ENCODE measurements at regions not wholly inside any gene's neighbourhood (a gene's known extent, or its start where the extent isn't known, plus 50 kb on each side); places are given as distances from the start of the nearest gene placed in this dataset.
"Not testable (repeated sequence)": the region's sequence is repeated elsewhere in the genome, so short reads cannot be mapped to it uniquely, and the experiment has no call there.

DNA sequence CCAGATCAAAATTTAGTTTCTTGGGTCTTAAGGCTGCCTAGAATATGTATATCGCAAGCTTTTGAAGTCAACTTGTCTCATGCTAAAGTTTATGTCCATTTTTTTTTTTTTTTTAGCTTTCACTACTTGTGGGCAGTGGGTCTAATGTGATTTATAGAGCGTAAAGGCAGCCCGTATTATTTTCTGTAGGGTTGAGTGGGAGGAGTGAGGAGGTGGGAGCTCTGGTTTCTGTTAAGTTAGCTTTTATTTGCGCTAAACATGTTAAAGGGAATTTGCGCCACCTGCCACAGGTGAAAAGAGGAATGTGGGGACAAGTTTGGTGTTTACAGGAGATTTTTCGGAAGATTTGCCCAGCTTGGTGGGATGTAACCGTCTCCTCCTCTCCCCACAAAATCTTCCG lies 234.2 kb downstream of the IL20RB start:
- TF ChIP-seq, protein P1, sequence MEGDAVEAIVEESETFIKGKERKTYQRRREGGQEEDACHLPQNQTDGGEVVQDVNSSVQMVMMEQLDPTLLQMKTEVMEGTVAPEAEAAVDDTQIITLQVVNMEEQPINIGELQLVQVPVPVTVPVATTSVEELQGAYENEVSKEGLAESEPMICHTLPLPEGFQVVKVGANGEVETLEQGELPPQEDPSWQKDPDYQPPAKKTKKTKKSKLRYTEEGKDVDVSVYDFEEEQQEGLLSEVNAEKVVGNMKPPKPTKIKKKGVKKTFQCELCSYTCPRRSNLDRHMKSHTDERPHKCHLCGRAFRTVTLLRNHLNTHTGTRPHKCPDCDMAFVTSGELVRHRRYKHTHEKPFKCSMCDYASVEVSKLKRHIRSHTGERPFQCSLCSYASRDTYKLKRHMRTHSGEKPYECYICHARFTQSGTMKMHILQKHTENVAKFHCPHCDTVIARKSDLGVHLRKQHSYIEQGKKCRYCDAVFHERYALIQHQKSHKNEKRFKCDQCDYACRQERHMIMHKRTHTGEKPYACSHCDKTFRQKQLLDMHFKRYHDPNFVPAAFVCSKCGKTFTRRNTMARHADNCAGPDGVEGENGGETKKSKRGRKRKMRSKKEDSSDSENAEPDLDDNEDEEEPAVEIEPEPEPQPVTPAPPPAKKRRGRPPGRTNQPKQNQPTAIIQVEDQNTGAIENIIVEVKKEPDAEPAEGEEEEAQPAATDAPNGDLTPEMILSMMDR (IDR thresholded peaks at IDR 0.05; ENCODE audit: insufficient read depth, low read length, poor library complexity, severe bottlenecking): no peak
- H3K27me3 ChIP-seq (replicated peaks; ENCODE audit: control insufficient read depth, insufficient read depth, low read length): no peaks in the 10 kb centered on the region
- H3K4me3 ChIP-seq (replicated peaks; ENCODE audit: low read depth, low read length): no peak overlapping the region
- no peak for DNase-seq (ENCODE audit: extremely low read depth, insufficient read length)
- no peaks in the 10 kb centered on the region for H3K36me3 ChIP-seq (ENCODE audit: control insufficient read depth, insufficient read depth, low read length)

GRCh38 chr3:137194301-137194700 lies 236.5 kb downstream of the IL20RB start:
- no peaks in the 10 kb centered on the region for H3K27me3 ChIP-seq (replicated peaks; ENCODE audit: control insufficient read depth, insufficient read depth, low read length)
- no peak for DNase-seq (ENCODE audit: extremely low read depth, insufficient read length)
- no peak overlapping the region for H3K4me3 ChIP-seq (replicated peaks; ENCODE audit: low read depth, low read length)
- H3K36me3 ChIP-seq (ENCODE audit: control insufficient read depth, insufficient read depth, low read length): no peaks in the 10 kb centered on the region
- TF ChIP-seq, protein P1 (IDR thresholded peaks at IDR 0.05; ENCODE audit: insufficient read depth, low read length, poor library complexity, severe bottlenecking): no peak

GRCh38 chr3:137198374-137198773 lies 240.6 kb downstream of the IL20RB start:
- H3K36me3 ChIP-seq (ENCODE audit: control insufficient read depth, insufficient read depth, low read length); DNase-seq (ENCODE audit: extremely low read depth, insufficient read length); H3K27me3 ChIP-seq (replicated peaks; ENCODE audit: control insufficient read depth, insufficient read depth, low read length); H3K4me3 ChIP-seq (replicated peaks; ENCODE audit: low read depth, low read length): not testable (repeated sequence)

- TF ChIP-seq, protein P1 (IDR thresholded peaks at IDR 0.05; ENCODE audit: insufficient read depth, low read length, poor library complexity, severe bottlenecking): no peak
- H3K4me3 ChIP-seq (replicated peaks; ENCODE audit: low read depth, low read length): no peak overlapping the region
- no peaks in the 10 kb centered on the region for H3K27me3 ChIP-seq (replicated peaks; ENCODE audit: control insufficient read depth, insufficient read depth, low read length)
- DNase-seq (ENCODE audit: extremely low read depth, insufficient read length): peak; percentile 44
- no peaks in the 10 kb centered on the region for H3K36me3 ChIP-seq (ENCODE audit: control insufficient read depth, insufficient read depth, low read length)
Observed at GRCh38 chr3:137199678-137200077, 241.9 kb downstream of the IL20RB start.

- Histone ChIP-seq H3K27me3 (replicated peaks; ENCODE audit: control insufficient read depth, insufficient read depth, low read length) (no peaks in the 10 kb centered on the region), H3K4me3 (replicated peaks; ENCODE audit: low read depth, low read length) (no peak overlapping the region), H3K36me3 (ENCODE audit: control insufficient read depth, insufficient read depth, low read length) (no peaks in the 10 kb centered on the region)
- no peak for DNase-seq (ENCODE audit: extremely low read depth, insufficient read length)
- TF ChIP-seq, protein P1 (IDR thresholded peaks at IDR 0.05; ENCODE audit: insufficient read depth, low read length, poor library complexity, severe bottlenecking): no peak
Observed at GRCh38 chr3:137201066-137201465, 243.3 kb downstream of the IL20RB start.

DNA sequence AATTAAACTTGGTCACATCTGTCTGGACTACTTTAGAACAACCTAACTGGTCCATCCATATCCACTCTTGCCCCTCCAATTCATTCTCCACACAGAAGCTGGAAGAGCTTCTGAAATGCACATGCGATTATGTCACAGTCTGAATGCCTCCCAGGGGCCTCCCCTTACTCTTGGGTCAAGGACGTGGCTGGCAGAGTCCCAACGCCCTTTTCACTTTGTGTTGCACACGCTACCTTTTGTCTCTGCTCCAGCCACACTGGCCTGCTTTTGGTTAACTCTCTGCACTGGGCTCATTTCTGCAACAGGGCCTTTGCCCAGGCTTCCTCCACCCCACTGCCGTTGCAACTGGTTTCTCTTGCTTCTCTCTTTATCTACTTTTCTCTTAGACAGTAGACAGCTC lies 245.2 kb downstream of the IL20RB start:
- DNase-seq (ENCODE audit: extremely low read depth, insufficient read length): no peak
- Histone ChIP-seq H3K36me3 (ENCODE audit: control insufficient read depth, insufficient read depth, low read length) (no peaks in the 10 kb centered on the region), H3K27me3 (replicated peaks; ENCODE audit: control insufficient read depth, insufficient read depth, low read length) (no peaks in the 10 kb centered on the region), H3K4me3 (replicated peaks; ENCODE audit: low read depth, low read length) (no peak overlapping the region)
- TF ChIP-seq, protein P1 (IDR thresholded peaks at IDR 0.05; ENCODE audit: insufficient read depth, low read length, poor library complexity, severe bottlenecking): no peak

Measured in GM06990 (cell line).